Upper lobe of left lung (tissue), 6 donors: ENCODE measurements at regions not wholly inside any gene's neighbourhood (a gene's known extent, or its start where the extent isn't known, plus 50 kb on each side); places are given as distances from the start of the nearest gene placed in this dataset.

ENCODE experiments used
- ATAC-seq, 2 donors: fragments of 200-7000 bp; cut with Tn5 transposase; one replicate each; pipeline ENCODE4 v1.9.1; 2022; ENCODE audit warnings: mild to moderate bottlenecking in 2 of 2, moderate library complexity in 2 of 2; ENCODE audit not compliant: low FRiP score in 2 of 2
- DNase-seq, 2 donors: peaks; one replicate each; pipeline ENCODE4 v3.0.0-alpha.2; 2019 to 2020
- H3K27ac ChIP-seq, 4 donors: fragments of 200-600 bp; sonication (generic); one replicate each; pipeline ENCODE4 v1.5.1; 2016 to 2019
- H3K27me3 ChIP-seq, 4 donors: fragments of 200-600 bp; sonication (generic); one replicate each; pipeline ENCODE4 v1.5.1; 2017 to 2019
- H3K36me3 ChIP-seq, 4 donors: fragments of 200-600 bp; sonication (generic); one replicate each; pipeline ENCODE4 v1.5.1; 2016 to 2019
- H3K4me1 ChIP-seq, 4 donors: fragments of 200-600 bp; sonication (generic); one replicate each; pipeline ENCODE4 v1.5.1; 2018 to 2019
- H3K4me3 ChIP-seq, 4 donors: fragments of 200-600 bp; sonication (generic); one replicate each; pipeline ENCODE4 v1.5.1; 2017 to 2019; ENCODE audit warnings: mild to moderate bottlenecking in 2 of 4, moderate library complexity in 1 of 4
- H3K9me3 ChIP-seq, 4 donors: fragments of 200-600 bp; sonication (generic); one replicate each; pipeline ENCODE4 v1.5.1; 2018 to 2019
- EP300 ChIP-seq, 4 donors: sonication (generic); formaldehyde crosslinking; IDR thresholded peaks; one replicate each; pipeline ENCODE4 v1.5.1; 2017; ENCODE audit warnings: antibody characterized with exemption in 4 of 4, control low read depth in 2 of 4
- POLR2A ChIP-seq, 4 donors: fragments of 450-650 bp; IDR thresholded peaks; one replicate each; pipeline ENCODE4 v1.5.1; 2016 to 2017; ENCODE audit warnings: antibody characterized with exemption in 4 of 4, mild to moderate bottlenecking in 2 of 4
- POLR2AphosphoS5 ChIP-seq, 2 donors: sonication (generic); formaldehyde crosslinking; IDR thresholded peaks; one replicate each; pipeline ENCODE4 v1.5.1; 2017; ENCODE audit warnings: antibody characterized with exemption in 2 of 2
- WGBS, 2 donors: methylation state at CpG; one replicate each; pipeline ENCODE4 v1.1.5; 2017 to 2018; 5-methylcytosine and 5-hydroxymethylcytosine counted together
- TF ChIP-seq, protein P1 (sequence below), 6 experiments: fragments of 450-650 bp in 4 of 6; fragments of 200-600 bp in 2 of 6; sonication (generic) in 2 of 6; IDR thresholded peaks; one replicate each; pipeline ENCODE4 v1.5.1; 2016 to 2019; ENCODE audit warnings: antibody characterized with exemption in 6 of 6
- donor health status: DM: no; HTN: no; CAD: no; lungs with moderate emphysema.
- donor health status: DM: no; HTN: yes; CAD: no; lungs with severe emphysema.

DNA sequence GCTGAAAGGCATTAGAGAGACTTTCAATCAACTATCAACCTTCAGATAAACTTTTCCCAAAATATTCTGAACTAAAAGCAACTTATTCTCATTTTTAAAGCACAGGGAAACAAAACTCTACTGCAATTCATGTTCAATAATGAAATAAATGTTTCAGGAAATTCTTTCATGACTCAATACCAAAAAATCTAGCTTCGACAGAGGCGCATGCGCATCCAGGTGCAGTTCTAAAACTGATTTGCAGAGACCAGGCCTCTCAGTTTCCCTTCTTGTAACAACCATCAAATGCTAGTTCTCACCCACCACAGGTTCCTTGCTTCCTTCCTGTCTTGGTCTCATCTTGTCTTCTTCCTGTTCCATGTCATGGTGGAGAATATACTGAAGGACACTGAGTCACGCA, 55.3 kb upstream of the NRBF2 start:
- no peak for ATAC-seq
- TF ChIP-seq POLR2AphosphoS5 (IDR thresholded peaks at IDR 0.05) (no peak), POLR2A (IDR thresholded peaks at IDR 0.05) (no peak), EP300 (IDR thresholded peaks at IDR 0.05) (no peak)
- TF ChIP-seq, protein P1, sequence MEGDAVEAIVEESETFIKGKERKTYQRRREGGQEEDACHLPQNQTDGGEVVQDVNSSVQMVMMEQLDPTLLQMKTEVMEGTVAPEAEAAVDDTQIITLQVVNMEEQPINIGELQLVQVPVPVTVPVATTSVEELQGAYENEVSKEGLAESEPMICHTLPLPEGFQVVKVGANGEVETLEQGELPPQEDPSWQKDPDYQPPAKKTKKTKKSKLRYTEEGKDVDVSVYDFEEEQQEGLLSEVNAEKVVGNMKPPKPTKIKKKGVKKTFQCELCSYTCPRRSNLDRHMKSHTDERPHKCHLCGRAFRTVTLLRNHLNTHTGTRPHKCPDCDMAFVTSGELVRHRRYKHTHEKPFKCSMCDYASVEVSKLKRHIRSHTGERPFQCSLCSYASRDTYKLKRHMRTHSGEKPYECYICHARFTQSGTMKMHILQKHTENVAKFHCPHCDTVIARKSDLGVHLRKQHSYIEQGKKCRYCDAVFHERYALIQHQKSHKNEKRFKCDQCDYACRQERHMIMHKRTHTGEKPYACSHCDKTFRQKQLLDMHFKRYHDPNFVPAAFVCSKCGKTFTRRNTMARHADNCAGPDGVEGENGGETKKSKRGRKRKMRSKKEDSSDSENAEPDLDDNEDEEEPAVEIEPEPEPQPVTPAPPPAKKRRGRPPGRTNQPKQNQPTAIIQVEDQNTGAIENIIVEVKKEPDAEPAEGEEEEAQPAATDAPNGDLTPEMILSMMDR (IDR thresholded peaks at IDR 0.05): no peak
- no peaks in the 10 kb centered on the region for H3K9me3 ChIP-seq
- no peaks in the 10 kb centered on the region for H3K4me1 ChIP-seq
- H3K27me3 ChIP-seq: no peaks in the 10 kb centered on the region
- no peak overlapping the region for H3K27ac ChIP-seq
- H3K4me3 ChIP-seq: no peak overlapping the region
- DNase-seq: no peak
- H3K36me3 ChIP-seq: no peaks in the 10 kb centered on the region
- WGBS, 2 donors: 85 to 89% methylated on average over 4 of the region's 4 CpGs

DNA sequence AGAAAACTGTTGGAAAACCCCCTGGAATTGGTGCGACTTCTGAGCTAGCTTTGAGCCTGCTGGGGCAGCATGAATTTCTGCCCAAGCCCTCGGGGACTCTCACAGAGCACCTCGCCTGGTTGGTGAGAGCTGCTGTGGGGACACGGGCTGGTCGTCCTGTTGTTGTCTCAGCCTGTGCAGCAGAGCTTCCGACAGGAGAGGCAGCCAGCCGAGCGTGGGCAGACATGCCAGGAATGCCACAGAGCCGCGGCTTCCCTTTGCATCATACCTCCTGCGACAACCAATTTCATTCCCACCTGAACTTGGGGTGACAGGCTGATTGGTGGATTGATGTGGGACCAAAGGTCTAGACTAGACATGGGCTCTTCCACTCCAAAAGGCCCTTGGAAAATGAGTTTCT, 60.2 kb upstream of the NRBF2 start:
- Histone ChIP-seq H3K4me1 (no peaks in the 10 kb centered on the region), H3K4me3 (no peak overlapping the region), H3K36me3 (no peaks in the 10 kb centered on the region), H3K9me3 (no peaks in the 10 kb centered on the region), H3K27ac (no peak overlapping the region), H3K27me3 (no peaks in the 10 kb centered on the region)
- DNase-seq (peak in 1 of 2 donors; percentile 42), ATAC-seq (no peak)
- WGBS, 2 donors: 77 to 84% methylated on average over 7 to 11 of the region's 11 CpGs
- TF ChIP-seq EP300 (IDR thresholded peaks at IDR 0.05) (no peak), POLR2AphosphoS5 (IDR thresholded peaks at IDR 0.05) (no peak), POLR2A (IDR thresholded peaks at IDR 0.05) (no peak)
- TF ChIP-seq, protein P1 (IDR thresholded peaks at IDR 0.05): no peak

DNA sequence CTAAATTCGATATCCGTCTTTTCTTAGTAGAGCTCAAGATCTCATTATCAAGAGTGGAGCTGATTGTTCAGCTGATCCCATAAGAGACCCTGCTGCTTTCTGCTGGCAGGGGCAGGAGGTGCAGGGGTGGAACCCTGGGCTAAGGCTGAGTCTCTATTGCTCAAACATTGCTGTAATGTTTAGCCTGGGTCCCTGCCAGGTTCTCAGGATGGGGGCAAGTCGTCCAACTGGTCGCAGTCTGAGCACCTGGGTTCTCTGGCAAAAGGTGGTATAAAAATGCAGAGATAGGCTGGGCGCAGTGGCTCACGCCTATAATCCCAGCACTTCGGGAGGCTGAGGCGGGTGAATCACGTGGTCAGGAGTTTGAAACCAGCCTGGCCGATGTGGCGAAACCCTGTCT, 62.0 kb upstream of the NRBF2 start:
- TF ChIP-seq, protein P1 (IDR thresholded peaks at IDR 0.05): no peak
- TF ChIP-seq POLR2AphosphoS5 (IDR thresholded peaks at IDR 0.05) (no peak), EP300 (IDR thresholded peaks at IDR 0.05) (no peak), POLR2A (IDR thresholded peaks at IDR 0.05) (no peak)
- Histone ChIP-seq H3K4me3 (no peak overlapping the region), H3K9me3 (no peaks in the 10 kb centered on the region), H3K4me1 (no peaks in the 10 kb centered on the region), H3K27me3 (no peaks in the 10 kb centered on the region), H3K27ac (no peak overlapping the region), H3K36me3 (no peaks in the 10 kb centered on the region)
- 64 to 68% methylated on average over 9 to 11 of the region's 11 CpGs for WGBS, 2 donors
- ATAC-seq: peak in 1 of 2 donors; percentile 65
- DNase-seq: peak in 1 of 2 donors; percentile 76

DNA sequence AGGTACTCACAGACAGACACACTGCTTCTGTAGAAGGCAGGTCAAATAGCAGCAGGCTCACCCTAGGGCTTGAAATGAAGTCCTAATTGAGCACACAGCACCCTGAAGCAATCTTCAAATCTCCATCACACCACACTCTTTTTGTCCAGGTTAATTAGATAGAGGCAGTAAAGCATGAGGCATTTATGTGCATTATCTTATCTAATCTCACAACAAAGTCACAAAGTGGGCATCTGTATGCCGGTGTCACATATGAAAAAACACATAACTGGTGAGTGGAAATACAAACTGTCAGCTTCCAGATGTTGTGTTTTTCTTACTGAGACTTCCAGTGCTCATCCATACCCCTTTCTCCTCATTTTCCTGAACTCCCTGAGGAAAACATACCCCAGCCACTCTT, 63.8 kb upstream of the NRBF2 start:
- WGBS, 2 donors: 59 to 70% methylated on average over 1 of the region's 1 CpG
- H3K27me3 ChIP-seq: no peaks in the 10 kb centered on the region
- no peak for ATAC-seq

DNA sequence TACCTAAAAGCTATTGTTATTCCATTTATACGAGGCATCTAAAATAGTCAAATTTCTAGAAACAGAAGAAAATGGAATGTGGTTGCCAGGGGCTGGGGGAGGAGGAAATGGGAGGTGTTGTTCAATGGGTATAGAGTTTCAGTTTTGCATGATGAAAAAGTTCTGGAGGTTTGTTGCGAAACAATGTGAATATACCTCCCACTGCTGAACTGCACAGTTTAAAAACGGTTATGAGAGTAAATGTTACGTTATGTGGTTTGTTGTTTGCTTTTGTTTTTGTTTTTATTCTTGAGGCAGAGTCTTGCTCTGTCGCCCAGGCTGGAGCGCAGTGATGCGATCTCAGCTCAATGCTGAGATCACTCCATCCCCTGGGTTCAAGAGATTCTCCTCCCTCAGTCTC, 64.9 kb upstream of the NRBF2 start:
- H3K36me3 ChIP-seq: no peaks in the 10 kb centered on the region
- no peak for DNase-seq
- no peak for TF ChIP-seq POLR2A (IDR thresholded peaks at IDR 0.05)
- TF ChIP-seq, protein P1 (IDR thresholded peaks at IDR 0.05): no peak
- TF ChIP-seq POLR2AphosphoS5 (IDR thresholded peaks at IDR 0.05): no peak
- TF ChIP-seq EP300 (IDR thresholded peaks at IDR 0.05): no peak
- no peak overlapping the region for H3K4me3 ChIP-seq
- H3K27ac ChIP-seq: no peak overlapping the region
- no peaks in the 10 kb centered on the region for H3K9me3 ChIP-seq
- ATAC-seq: peak in 1 of 2 donors; percentile 21
- no peaks in the 10 kb centered on the region for H3K4me1 ChIP-seq
- 57 to 59% methylated on average over 7 of the region's 7 CpGs for WGBS, 2 donors
- no peaks in the 10 kb centered on the region for H3K27me3 ChIP-seq

More for the DNA sequence above, 63.8 kb upstream of the NRBF2 start:
- no peak overlapping the region for H3K27ac ChIP-seq
- H3K9me3 ChIP-seq: no peaks in the 10 kb centered on the region
- no peaks in the 10 kb centered on the region for H3K36me3 ChIP-seq
- TF ChIP-seq POLR2A (IDR thresholded peaks at IDR 0.05): no peak
- TF ChIP-seq POLR2AphosphoS5 (IDR thresholded peaks at IDR 0.05): no peak
- TF ChIP-seq, protein P1 (IDR thresholded peaks at IDR 0.05): no peak
- no peak for TF ChIP-seq EP300 (IDR thresholded peaks at IDR 0.05)
- H3K4me1 ChIP-seq: no peaks in the 10 kb centered on the region
- no peak overlapping the region for H3K4me3 ChIP-seq
- no peak for DNase-seq
